A673 (cell line): ENCODE measurements at regions not wholly inside any gene's neighbourhood (a gene's known extent, or its start where the extent isn't known, plus 50 kb on each side); places are given as distances from the start of the nearest gene placed in this dataset.
"Not testable (repeated sequence)": the region's sequence is repeated elsewhere in the genome, so short reads cannot be mapped to it uniquely, and the experiment has no call there.

Source experiments
- BruUV-seq: library from RNA; stranded (reverse); fragments of 400-500 nt; replicated peaks from 2 replicates; lab custom pipeline; 2021; lab: Mats Ljungman, UMichigan
- CTCF ChIA-PET: fragments of 300-600 bp; sonication (Branson Sonifier 250); formaldehyde crosslinking; loops from one replicate; lab custom pipeline; 2022; ENCODE audit warnings: antibody characterized with exemption; lab: Charles Lee
- POLR2A ChIA-PET: fragments of 300-600 bp; sonication (Branson Sonifier 250); formaldehyde crosslinking; loops from one replicate; lab custom pipeline; 2022; ENCODE audit warnings: antibody characterized with exemption; ENCODE audit not compliant: low non-redundant PET; lab: Charles Lee
- DNase-seq: peaks from one replicate; pipeline ENCODE4 v3.0.0-alpha.2; 2015; ENCODE audit warnings: low spot score
- H3K27ac ChIP-seq: fragments of 200-600 bp; sonication (generic); 2 replicates; pipeline ENCODE4 v1.5.1; 2016; ENCODE audit warnings: mixed run types, low read depth, mild to moderate bottlenecking, mixed read lengths, antibody characterized with exemption, low read length; ENCODE audit not compliant: poor library complexity, severe bottlenecking
- H3K27me3 ChIP-seq: fragments of 200-600 bp; sonication (generic); replicated peaks from 2 replicates; pipeline ENCODE4 v1.6.1; 2017; ENCODE audit warnings: mixed run types, low read depth, mild to moderate bottlenecking, mixed read lengths, antibody characterized with exemption, low read length; ENCODE audit not compliant: insufficient read depth, poor library complexity
- H3K36me3 ChIP-seq: fragments of 200-600 bp; sonication (generic); 2 replicates; pipeline ENCODE4 v1.6.1; 2016; ENCODE audit warnings: mixed run types, mild to moderate bottlenecking, mixed read lengths, antibody characterized with exemption, low read length; ENCODE audit not compliant: insufficient read depth, poor library complexity, severe bottlenecking
- H3K4me1 ChIP-seq: fragments of 200-600 bp; sonication (generic); 2 replicates; pipeline ENCODE4 v1.6.1; 2017; ENCODE audit warnings: mixed run types, mild to moderate bottlenecking, mixed read lengths, antibody characterized with exemption, low read length; ENCODE audit not compliant: insufficient read depth, poor library complexity, severe bottlenecking
- H3K4me3 ChIP-seq: fragments of 200-600 bp; sonication (generic); 2 replicates; pipeline ENCODE4 v1.5.1; 2016; ENCODE audit warnings: low read depth, mixed run types, mild to moderate bottlenecking, mixed read lengths, low read length; ENCODE audit not compliant: poor library complexity, severe bottlenecking
- H3K9me3 ChIP-seq: fragments of 200-600 bp; sonication (generic); 2 replicates; pipeline ENCODE4 v1.6.1; 2016; ENCODE audit warnings: mixed run types, low read depth, mild to moderate bottlenecking, mixed read lengths, antibody characterized with exemption, low read length; ENCODE audit not compliant: poor library complexity, severe bottlenecking
- EZH2 ChIP-seq: fragments of 200-600 bp; sonication (generic); IDR thresholded peaks from 2 replicates; pipeline ENCODE4 v1.6.1; 2017; ENCODE audit warnings: borderline replicate concordance, low read depth, mild to moderate bottlenecking, mixed read lengths, antibody characterized with exemption, low read length; ENCODE audit not compliant: poor library complexity, severe bottlenecking
- intact Hi-C: fragments of 100-400 bp; cut with micrococcal nuclease; formaldehyde crosslinking; loops from one replicate; pipeline ENCODE4 v1.10.0; 2022; ENCODE audit not compliant: unreplicated experiment
- TF ChIP-seq, protein P1 (sequence below): fragments of 300-800, 200-600 bp; sonication (generic); conservative IDR thresholded peaks from 2 replicates; pipeline ENCODE4 v1.5.1; 2017; ENCODE audit warnings: low read depth, mild to moderate bottlenecking, antibody characterized with exemption, low read length, moderate library complexity, mixed read lengths

GRCh38 chr1:224820341-224820740 is 109.1 kb upstream of the DNAH14 start:
- no peak for DNase-seq
- H3K9me3 ChIP-seq: no peaks in the 10 kb centered on the region
- H3K27me3 ChIP-seq: peaks cover 17% of the 10 kb centered on the region
- POLR2A ChIA-PET: no interaction called here
- H3K27ac ChIP-seq: no peak overlapping the region
- no peaks in the 10 kb centered on the region for H3K36me3 ChIP-seq
- TF ChIP-seq, protein P1, sequence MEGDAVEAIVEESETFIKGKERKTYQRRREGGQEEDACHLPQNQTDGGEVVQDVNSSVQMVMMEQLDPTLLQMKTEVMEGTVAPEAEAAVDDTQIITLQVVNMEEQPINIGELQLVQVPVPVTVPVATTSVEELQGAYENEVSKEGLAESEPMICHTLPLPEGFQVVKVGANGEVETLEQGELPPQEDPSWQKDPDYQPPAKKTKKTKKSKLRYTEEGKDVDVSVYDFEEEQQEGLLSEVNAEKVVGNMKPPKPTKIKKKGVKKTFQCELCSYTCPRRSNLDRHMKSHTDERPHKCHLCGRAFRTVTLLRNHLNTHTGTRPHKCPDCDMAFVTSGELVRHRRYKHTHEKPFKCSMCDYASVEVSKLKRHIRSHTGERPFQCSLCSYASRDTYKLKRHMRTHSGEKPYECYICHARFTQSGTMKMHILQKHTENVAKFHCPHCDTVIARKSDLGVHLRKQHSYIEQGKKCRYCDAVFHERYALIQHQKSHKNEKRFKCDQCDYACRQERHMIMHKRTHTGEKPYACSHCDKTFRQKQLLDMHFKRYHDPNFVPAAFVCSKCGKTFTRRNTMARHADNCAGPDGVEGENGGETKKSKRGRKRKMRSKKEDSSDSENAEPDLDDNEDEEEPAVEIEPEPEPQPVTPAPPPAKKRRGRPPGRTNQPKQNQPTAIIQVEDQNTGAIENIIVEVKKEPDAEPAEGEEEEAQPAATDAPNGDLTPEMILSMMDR: no peak
- no peak for TF ChIP-seq EZH2
- BruUV-seq: no TSS peak
- intact Hi-C loops: no loop called here
- CTCF ChIA-PET: no interaction called here
- no peak overlapping the region for H3K4me3 ChIP-seq
- H3K4me1 ChIP-seq: no peaks in the 10 kb centered on the region

GRCh38 chr1:224821751-224822150 is 107.7 kb upstream of the DNAH14 start:
- POLR2A ChIA-PET, H3K36me3 ChIP-seq, H3K4me1 ChIP-seq, H3K4me3 ChIP-seq, intact Hi-C loops, H3K9me3 ChIP-seq, H3K27ac ChIP-seq, BruUV-seq, DNase-seq, CTCF ChIA-PET: not testable (repeated sequence)
- peaks cover 22% of the 10 kb centered on the region for H3K27me3 ChIP-seq

DNA sequence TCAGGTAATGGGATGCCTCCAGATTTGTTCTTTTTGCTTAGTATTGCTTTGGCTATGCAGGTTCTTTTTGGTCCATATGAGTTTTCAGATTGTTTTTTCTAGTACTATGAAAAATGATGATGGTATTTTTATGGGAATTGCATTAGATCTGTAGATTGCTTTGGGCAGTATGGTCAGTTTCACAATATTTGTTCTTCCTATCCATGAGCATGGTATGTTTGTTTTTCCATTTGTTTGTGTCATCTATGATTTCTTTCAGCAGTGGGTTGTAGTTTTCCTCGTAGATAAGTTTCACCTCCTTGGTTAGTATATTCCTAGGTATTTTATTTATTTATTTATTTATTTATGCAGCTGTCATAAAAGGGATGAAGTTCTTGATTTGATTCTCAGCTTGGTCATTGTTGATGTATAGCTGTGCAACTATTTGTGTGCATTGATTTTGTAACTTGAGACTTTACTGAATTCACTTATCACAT is 103.9 kb upstream of the DNAH14 start:
- BruUV-seq: no TSS peak
- intact Hi-C loops: no loop called here
- no peak for TF ChIP-seq EZH2
- TF ChIP-seq, protein P1: no peak
- H3K27ac ChIP-seq: no peak overlapping the region
- no peaks in the 10 kb centered on the region for H3K36me3 ChIP-seq
- no peak for DNase-seq
- H3K27me3 ChIP-seq: peaks cover 5% of the 10 kb centered on the region
- no peaks in the 10 kb centered on the region for H3K4me1 ChIP-seq
- ChIA-PET POLR2A (no interaction called here), CTCF (no interaction called here)
- H3K9me3 ChIP-seq: no peaks in the 10 kb centered on the region
- no peak overlapping the region for H3K4me3 ChIP-seq

DNA sequence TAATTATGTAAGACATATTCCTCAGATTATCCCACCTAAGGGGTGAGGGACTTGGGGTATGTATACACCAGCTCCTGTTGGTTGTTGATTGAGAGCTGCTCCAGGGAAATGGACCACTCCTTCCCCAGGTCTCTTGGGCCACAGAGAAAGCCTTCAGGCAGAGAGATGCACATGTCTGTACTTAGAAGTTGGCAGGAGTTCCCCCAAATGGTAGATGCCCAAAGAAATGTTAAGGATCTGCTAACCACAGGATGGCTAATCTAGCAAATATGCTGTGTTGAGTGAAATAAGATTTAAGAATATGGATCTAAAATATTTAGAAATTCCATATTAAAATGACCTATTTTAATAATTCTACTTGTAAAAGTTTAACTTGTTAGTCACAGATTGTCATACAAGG is 100.8 kb upstream of the DNAH14 start:
- intact Hi-C loops: no loop called here
- H3K9me3 ChIP-seq: peaks cover 6% of the 10 kb centered on the region
- no peak overlapping the region for H3K4me3 ChIP-seq
- no peak for TF ChIP-seq EZH2
- TF ChIP-seq, protein P1: no peak
- no peaks in the 10 kb centered on the region for H3K36me3 ChIP-seq
- BruUV-seq: no TSS peak
- no peak overlapping the region for H3K27ac ChIP-seq
- DNase-seq: no peak
- ChIA-PET CTCF (no interaction called here), POLR2A (no interaction called here)
- peaks cover 5% of the 10 kb centered on the region for H3K27me3 ChIP-seq
- no peaks in the 10 kb centered on the region for H3K4me1 ChIP-seq
